VCaP (cell line): ENCODE measurements at regions not wholly inside any gene's neighbourhood (a gene's known extent, or its start where the extent isn't known, plus 50 kb on each side); places are given as distances from the start of the nearest gene placed in this dataset.

Experiments
- H3K27ac ChIP-seq: fragments of 450-650 bp; 2 replicates; pipeline ENCODE4 v1.5.1; 2017
- TF ChIP-seq, protein P1 (sequence below): fragments of 450-650 bp; conservative IDR thresholded peaks from 2 replicates; pipeline ENCODE4 v1.5.1; 2017; ENCODE audit warnings: mild to moderate bottlenecking, moderate library complexity

DNA sequence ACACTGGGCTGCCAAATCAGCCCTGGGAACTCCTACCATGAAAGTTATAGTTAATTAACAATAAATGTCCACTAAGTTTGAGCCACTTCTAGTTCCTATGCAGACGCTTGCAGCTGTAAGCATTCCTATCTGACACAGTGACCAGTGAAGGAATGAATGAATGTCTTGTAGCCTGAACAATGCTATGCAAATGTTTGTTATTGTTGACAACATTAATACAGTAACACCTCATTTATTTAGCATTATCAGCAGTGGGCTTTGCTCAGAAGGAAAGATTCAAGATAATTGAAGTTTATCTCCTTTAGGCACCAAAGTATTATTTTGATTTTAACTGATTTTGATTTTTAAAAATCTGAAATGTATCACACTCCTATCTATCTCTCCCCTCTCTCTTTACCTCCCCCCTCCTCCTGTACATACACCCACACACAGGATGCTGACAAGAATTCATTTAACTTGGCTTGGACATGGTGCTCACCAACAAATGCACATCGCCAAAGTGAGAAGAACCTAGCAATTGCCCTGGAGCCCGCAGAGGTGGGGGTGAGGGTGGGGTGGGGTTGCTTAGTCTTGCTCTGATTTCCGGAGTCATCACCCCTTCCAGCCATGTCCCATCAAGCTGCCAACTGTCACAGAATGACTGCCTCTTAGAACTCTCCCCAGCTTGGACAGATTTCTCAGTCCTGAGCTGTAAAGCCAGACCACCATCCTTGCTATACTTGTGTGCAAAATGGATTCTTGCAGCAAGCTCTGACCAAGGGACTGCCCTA is 215.3 kb upstream of the CSF3R start:
- TF ChIP-seq, protein P1, sequence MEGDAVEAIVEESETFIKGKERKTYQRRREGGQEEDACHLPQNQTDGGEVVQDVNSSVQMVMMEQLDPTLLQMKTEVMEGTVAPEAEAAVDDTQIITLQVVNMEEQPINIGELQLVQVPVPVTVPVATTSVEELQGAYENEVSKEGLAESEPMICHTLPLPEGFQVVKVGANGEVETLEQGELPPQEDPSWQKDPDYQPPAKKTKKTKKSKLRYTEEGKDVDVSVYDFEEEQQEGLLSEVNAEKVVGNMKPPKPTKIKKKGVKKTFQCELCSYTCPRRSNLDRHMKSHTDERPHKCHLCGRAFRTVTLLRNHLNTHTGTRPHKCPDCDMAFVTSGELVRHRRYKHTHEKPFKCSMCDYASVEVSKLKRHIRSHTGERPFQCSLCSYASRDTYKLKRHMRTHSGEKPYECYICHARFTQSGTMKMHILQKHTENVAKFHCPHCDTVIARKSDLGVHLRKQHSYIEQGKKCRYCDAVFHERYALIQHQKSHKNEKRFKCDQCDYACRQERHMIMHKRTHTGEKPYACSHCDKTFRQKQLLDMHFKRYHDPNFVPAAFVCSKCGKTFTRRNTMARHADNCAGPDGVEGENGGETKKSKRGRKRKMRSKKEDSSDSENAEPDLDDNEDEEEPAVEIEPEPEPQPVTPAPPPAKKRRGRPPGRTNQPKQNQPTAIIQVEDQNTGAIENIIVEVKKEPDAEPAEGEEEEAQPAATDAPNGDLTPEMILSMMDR = no peak
- H3K27ac ChIP-seq = no peak overlapping the region

DNA sequence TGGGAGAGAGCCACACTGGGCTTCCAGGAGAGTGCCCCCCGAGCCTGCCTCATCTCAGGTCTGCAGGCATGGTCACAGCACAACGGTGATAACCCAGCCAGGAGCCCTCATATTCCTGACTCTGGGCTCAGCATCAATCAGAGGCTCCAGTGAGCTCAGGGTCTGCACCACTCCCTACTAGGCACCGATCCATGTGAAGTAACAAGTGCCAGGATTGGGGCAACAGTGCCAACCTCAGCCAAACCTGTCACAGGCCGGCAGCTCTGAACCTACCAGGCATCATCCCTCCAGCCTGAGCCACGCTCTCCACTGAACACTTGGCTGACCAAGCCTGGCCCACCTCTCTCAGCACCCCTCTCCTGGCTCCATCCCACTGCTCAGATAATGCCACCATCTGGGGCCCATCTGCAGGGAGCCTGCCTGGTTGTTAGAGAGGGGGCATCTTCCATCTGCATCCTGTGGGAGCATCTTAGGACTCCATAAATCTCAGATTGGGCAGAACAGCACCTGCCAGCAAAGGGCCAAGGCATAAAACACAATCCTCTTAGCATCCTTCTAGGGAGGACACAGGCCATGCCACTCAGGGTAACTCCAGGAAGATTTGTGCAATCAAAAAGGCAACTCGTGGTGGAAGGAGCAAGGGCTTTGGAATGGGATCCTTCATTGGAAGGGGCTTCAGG is 213.7 kb upstream of the CSF3R start:
- TF ChIP-seq, protein P1 = no peak
- no peak overlapping the region for H3K27ac ChIP-seq

DNA sequence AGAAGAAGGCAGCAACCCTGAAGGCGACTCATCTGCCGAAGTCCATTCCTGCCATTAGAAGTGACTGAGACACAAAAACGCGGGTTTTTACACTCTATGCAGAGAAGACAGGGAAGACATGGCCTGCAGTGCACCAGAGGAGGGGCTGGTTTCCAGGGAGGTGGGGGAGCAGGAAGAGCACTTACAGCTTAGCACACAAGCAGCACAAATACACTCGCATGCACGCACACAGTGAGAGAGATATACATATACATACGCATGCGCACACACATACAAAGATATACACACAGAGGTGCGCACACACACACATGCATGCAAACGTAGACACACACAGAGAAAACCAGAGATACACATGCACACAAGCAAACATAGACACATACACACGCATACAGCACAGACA is 210.9 kb upstream of the CSF3R start:
- TF ChIP-seq, protein P1 = no peak
- no peak overlapping the region for H3K27ac ChIP-seq

DNA sequence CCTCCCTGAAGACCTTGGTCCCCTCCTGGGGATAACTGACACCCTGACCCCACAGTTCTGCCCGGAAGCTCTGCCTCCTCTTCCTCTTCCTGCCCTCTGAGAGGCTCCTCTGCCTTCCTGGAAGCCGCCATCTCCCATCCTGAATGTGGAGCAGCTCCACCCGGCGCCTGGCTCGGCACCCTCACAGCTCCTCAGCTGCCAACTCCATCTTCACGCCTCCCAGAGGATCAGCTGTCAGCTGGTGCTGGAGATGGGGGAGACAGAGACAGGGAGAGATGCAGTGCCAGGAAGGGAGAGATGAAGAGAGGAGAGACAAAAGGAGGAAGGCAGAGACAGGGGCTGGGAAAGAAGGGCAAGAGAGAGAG is 210.4 kb upstream of the CSF3R start:
- TF ChIP-seq, protein P1 = no peak

DNA sequence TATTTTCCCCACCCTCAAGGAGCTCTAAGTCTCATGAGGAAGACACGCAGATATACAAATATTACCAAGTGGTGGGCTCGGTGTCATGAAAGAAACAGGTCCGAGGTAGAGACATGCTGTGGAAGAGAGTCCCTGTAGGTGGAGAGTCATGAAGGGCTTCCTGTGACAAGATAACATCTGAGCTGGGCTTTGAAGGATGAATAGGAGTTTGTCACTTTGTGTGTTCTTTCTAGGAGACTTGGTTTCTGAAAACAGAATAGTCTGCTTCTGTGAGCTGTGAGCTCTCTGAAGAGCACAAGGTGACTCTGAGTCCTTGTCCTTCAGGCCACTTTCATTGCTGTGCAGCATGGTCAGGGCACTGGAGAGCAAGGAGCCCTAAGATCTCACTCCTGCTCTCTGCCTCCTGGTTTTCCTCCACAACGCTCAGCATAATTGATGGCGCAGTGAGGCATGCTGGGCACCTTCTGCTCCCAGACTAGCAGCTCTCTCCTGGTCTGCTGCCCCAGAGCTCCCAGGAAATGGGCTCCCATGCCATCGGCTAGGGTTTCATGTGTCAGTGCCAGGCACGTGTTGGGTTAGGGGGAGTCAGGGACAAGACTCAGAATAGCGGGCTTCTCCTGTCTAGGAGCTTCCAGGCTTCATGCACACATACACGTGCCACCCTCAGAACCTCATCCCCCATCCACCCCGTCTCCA is 209.9 kb upstream of the CSF3R start:
- TF ChIP-seq, protein P1 = no peak
- H3K27ac ChIP-seq = no peak overlapping the region

More for the DNA sequence above, 210.4 kb upstream of the CSF3R start:
- H3K27ac ChIP-seq = no peak overlapping the region

DNA sequence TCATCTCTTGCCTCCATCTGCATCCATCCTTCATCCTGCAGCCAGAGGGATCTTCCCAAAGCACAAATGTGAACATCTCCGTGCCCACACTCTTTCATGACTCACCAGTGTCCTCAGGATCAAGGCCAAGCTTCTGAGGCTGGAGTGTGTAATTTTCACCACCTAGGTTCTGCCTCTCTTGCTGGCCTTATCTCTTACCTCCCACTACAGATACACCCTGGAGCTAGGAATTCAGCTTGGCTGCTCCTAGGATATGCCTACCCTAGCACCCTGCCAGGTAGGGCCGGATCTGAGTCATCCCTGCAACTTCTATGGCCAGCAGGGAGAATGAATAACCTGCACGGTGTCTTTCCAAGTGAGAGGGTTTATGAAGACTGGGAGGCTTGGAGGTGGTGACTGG is 208.7 kb upstream of the CSF3R start:
- TF ChIP-seq, protein P1 = no peak
- H3K27ac ChIP-seq = no peak overlapping the region

DNA sequence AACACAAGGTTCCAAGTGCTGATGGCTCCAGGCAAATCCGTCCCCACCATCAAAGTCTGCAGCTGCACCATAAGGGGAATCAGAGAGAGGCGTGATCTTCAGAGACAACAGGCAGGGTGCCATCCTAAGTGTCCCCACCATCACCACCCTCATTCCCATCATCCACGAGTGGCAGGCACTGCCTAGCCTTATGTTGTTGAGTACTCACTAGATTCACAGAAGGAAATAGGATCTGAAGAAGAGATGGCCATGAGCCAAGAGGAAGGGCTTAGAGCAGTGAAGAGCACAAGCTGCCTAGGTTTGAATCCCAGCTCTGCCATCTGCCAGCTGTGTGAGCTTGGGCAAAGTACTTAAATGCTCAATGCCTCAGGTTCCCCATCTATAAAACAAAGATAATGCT is 207.3 kb upstream of the CSF3R start:
- TF ChIP-seq, protein P1 = no peak
- H3K27ac ChIP-seq = no peak overlapping the region
